ENCODE measurements at regions not wholly inside any gene's neighbourhood (a gene's known extent, or its start where the extent isn't known, plus 50 kb on each side); places are given as distances from the start of the nearest gene placed in this dataset.
"Not testable (repeated sequence)": the region's sequence is repeated elsewhere in the genome, so short reads cannot be mapped to it uniquely, and the experiment has no call there.

DNA sequence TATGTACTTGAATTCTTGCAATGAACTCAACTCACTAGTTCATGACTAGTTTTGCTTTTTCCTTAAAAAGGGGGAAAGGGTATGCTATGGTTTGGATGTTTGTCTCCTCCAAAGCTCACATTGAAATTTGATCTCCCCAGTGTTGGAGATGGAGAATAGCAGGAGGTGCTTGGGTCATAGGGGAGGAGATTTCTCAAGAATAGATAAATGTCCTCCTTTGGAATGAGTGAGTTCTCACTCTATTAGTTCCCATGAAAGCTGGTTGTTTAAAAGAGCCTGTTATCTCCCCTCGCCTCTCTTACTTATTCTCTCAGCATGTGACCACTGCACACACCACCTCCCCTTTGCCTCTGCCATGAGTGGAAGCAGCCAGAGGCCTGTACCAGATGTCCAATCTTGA is 109.4 kb upstream of the INTU start:
- DNase-seq = no peak

DNA sequence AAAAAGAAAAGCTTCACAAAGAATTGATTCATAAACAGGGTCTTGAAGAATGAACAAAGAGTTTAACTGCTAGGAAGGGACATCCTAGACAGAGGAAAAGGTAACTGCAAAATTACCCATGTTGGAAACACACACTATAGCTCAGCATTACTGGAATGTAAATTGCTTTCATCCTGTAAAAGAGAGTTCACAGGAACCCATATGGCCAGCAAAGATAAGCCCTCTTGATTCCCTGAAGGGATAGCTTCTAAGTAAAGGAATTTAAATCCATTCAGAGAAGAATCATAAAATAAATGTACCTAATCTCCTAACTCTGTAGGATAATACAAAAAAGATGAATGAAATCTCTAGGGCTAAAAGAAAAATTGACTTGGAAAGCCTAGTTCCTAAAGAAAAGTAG is 107.1 kb upstream of the INTU start:
- no peak for DNase-seq

DNA sequence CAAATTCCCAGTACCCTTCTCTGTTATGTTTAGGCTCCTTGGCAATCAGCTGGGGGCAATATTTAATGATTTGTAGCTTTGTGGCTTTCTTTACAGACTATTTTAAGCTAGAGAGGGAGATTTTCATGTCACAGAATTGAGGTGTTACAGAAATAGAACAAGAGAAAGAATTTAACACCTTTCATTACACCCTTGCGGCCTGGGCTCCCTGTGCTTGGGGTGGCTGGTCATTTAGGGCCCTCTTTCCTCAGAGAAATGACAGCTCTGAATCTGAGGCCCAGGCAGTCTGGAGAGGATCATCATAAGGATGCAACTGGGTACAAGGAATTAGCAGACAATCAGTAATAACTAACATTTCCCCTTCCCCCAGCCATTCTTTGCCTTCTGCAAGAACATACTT is 104.5 kb upstream of the INTU start:
- DNase-seq = no peak

DNA sequence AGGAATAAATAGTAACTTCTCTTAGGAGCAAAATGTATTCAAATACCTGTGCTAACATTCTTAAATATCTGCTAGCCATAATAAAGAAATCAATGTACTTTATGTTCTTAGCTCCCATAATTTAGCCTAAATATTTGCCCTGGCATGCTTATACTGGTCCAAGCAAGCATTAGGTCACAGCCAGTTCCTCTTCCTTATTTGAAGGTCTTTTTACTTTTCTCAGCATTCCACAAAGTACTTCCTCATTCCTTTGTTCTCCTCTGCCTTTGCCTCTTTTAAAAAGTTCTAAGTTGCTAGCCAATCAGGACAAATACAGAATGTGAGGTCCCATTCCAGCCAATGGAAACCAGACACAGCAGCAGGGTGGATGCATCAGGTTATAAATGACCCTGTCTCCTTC is 102.9 kb upstream of the INTU start:
- not testable (repeated sequence) for DNase-seq

DNA sequence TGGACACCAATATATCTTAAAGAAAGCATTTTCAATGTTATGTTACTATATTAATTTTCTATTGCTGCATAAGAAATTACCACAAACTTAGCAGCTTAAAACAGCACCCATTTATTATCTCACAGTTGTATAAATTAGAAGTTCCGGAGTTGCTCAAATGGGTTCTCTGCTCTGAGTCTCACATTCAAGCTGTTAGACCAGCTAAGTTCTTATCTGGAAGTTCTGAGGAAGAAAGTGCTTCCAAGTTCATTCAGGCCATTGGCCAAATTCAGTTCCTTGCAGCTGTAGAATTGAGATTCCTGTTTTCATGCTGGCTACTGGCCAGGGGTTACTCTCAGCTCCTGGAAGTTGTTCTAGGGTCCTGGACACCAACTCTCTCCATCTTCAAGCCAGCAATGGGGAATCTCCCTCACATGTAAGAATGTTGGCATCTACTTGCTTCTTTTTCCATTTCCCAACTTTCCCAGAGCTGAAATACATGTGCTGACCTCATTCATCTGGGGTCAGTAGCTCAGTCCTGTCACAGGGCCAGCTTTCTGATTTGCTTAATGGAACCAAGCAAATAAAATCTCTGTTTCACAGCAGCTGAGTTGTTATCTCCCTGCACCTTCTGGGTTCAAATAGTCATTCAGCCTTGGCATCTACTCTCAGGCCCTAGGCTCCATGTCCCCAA is 99.6 kb upstream of the INTU start:
- no peak for DNase-seq

DNA sequence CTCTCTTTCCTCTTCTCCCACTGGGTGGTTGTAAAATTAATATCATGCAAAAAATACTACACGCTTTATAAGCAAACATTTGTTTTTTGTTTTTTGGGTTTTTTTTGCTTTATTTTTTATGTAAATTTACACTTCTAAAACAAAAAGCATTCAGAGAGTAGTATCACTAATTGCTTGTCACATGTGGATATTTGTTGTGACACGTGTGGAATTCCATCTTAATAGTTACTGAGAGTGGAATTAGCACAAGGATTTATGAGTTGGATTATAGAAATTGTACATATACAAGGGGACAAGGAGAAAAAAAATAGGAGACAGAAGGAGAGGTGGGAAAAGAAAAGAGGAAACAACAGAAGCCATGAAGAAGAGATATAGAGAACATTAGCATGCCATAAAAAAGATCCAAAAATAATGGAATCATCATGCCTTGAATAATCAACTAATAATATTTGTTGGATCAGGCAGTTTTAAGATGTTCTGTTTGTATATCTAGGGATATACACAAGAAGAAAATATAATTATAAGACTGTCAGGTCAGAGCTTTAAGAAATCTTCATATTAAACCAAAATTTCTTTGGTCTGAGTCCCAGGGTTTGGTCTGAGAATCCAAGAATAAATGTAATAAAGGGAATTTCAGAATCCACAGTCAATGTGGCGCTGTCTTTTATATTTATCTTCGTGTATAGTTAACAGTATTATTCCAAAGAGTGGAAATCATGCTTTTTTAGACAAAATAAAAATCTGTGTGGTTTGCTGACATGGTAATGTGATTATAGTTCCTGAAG is 98.5 kb upstream of the INTU start:
- no peak for DNase-seq

DNA sequence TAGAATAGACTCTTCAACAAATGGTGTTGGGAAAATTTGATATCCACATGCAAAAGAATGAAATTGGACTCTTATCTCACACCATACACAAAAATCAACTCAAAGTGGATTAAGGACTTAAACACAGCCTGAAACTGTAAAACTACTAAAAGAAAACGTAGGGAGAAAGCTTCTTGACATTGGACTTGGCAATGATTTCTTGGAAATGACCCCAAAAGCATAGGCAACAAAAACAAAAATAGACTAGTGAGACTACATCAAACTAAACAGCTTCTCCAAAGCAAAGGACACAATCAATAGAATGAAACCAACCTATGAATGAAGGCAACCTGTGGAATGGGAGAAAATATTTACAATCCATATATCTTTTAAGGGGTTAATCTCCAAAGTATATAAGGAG is 94.7 kb upstream of the INTU start:
- DNase-seq = no peak

DNA sequence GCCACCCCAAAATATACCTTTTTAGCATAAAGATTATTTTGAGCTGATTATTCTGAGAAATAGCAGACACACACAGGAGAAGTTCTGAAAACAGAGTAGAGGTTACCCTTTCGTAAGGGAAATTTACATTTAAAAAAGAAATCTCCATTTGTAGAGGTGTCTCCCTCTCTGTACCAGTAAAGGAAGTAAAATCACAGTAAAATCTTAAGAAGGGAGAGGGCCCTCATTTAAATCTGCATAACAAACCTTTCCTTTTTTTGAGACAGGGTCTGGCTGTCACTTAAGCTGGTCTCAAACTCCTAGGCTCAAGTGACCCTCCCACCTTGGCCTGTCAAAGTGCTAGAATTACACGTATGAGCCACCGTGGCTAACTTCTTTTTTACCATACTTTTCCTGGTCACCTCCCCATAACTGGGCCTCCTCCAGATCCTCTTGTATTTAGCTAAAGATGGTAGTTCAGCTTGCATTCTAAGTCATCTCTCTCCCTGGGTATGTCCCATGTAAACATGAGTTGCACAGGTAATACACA is 92.2 kb upstream of the INTU start:
- no peak for DNase-seq

DNA sequence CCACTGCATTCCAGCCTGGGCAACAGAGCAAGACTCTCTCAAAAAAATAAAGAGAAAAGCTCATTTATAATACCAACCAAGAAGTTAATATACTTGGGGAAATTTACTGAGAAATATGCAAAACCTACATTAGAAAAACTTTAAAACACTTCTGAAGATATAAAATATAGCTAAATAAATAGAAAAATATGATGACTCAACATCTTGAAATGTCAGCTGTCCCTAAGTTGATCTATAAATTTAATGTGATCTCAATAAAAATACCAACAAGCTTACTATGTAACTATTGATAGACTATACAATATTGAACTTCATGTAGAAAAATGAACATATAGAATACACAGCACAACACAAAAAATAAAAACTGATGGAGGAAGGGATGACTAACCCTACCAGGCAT is 87.5 kb upstream of the INTU start:
- no peak for DNase-seq

DNA sequence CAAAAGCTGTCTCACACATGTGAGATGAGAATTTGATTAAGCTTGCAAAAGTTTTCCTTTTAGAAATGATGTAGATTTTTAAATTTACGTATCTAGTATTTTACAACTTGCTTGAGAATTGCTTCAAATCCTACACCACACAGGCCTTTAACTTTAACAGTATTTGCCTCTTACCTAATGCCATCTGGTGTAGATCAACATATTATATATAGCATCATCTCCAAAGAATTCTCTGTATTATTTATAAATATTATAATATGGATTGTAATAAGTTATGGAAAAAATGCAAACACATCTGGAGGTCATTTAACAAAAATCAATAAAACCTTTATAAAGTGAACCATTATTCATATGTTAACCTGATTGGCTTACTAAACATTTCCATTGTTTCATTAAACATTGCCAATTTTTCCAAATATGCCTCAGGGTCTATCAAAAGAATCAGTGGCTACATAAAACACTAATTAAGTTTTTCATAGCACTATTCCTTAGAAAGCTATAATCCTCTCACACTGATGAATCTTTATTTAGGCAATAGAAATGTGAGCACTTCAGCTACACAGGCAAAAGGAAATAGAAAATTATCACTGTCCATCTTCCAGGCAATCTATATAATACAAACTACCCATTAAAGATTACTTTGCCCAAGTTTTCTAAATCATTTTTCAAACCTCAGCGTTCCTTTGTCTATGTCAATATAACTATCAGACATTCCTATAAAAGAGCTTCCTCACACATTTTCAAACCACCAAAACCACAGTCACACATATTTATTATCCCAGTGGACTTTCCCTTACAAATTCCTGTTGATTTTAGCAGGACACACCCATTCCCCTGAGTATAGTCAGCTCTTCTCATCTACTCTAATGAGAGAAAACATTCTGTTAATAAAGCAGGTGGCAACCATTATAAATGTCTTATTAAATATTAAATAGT is 83.5 kb upstream of the INTU start:
- peak in 1 of 3 experiments; percentile 16 for DNase-seq

DNA sequence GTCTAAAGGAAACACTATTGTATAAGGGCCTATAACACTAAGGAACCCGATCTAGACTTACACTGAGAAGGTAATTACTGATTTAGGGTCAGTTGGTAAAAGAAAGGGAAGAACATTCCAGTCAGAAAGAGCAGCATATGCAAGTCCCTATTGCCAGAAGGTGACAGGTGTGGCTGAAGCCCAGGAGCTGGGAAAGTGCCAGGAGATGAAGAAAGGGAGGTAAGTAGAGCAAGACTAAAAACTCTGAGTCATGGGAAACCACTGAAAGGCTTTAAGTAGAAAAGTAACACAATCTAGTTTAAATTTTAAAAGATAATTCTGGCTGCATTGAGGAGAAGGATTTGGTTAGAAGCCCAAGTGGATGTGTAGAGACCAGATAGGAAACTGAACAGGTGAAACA is 77.7 kb upstream of the INTU start:
- no peak for DNase-seq

DNA sequence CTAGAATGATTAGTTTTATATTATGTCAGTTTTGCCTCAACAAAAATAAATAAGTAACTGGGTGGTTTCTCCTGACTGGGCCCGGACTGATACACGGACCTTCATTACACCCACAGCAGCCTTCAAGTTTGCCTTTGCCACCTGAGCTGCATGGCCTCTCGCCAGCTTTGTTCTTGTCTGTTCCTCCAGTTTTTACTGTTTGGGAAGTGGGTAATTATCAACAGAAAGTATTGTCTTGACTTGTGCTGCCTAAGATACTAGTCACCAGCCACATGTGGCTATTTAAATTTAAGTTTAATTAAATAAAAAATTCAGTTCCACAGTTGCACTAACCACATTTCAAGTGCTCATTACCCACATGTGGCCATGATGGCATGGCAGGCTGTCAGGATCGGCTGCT is 74.7 kb upstream of the INTU start:
- DNase-seq = no peak

DNA sequence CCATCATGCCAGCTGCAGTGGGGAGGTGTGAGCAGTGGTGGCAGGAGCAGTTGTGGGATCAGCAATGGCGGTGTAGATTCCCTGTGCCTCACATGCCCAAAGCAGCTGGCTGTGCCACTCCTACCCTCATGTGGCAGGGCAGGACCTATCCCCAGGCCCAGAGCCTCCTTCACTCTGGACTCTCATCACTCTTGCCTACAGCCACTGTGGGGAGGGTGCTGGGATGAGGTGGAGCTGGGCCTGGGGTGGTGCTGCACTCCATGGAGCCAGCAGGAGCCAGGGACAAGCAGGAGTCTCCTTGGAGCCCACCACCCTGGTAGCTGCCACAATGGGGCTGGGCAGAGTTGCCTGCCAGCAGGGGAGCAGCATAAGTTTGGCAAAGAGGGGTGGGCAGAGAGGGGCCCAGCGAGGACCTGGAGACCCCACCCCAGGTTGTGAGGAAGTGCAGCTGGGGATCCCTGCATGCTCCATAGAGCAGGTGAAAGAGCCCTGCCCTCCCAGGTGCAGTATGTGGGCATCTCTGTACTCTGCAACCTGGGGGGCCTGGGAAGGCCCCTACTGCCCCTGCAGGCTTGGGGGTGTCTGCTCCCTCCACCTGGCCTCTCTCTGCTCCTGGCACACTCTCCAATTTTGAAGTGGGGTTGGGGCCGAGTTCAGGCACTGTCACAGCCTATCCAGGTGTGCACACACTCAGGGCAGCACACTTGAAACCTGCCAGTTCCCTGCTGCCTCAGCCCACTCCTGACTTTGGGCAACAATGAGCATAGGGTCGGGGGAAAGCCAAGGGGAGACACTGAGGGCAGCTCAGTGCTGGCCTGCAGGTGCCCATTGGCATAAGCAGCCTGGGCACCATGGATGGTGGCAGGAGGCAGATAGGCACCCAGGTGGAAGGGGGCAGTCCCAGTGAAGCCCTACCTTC is 74.0 kb upstream of the INTU start:
- DNase-seq = no peak

DNA sequence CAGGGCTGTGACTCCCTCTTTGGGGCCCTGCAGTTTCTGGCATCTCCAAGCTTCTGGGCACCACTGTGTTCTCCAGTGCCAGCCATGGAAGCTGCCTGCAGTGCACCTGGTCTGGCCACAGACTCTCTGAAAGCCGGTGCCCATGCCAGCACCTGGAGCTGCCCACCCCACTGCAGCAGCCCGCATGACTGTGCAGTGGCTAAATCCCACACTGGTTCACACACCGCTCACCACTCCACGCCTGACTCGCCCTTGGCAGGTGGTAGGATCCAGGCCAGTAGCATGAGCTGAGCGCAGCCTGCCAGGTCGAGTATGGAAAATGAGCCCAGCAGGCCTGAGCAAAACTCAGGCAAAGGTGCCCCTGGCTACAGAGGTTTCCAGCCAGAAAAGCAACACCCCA is 72.8 kb upstream of the INTU start:
- no peak for DNase-seq

DNA sequence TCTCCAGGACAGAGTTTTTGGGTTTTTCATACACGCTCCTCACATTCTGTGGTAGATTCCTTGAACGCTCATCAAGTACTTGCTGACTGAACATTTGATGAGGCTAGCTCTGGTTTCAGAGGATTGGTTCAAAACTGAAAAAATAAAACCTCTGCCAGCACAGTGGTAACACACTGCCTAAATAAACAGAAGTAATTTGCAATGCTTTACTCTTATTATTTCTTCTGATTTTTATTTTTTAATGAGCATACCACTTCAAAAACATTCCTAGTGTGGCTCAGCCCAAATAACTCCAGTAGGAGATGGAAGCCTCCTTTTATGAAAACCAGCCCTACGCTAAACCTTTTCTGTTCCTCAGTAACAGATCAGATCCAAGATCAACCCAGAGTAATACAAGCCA is 72.0 kb upstream of the INTU start:
- no peak for DNase-seq

DNA sequence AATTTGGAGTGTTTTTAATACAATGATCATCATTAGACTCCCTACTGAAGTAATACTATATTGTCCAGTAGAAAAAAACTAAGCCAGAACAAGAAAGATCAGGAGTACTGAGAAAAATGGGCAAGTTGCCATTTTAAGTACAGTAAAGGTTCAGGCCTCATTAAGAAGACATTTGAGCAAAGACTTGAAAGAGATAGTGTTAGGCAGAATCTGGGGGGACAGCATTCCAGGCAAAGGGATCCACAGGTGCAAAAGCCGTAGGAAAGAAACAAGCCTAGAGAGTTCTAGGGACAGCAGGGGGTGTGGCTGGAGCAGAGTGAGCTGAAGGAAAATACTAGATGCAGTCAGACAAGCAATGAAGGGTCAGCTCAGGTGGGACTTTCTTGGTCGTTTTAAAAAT is 58.1 kb upstream of the INTU start:
- no peak for DNase-seq

DNA sequence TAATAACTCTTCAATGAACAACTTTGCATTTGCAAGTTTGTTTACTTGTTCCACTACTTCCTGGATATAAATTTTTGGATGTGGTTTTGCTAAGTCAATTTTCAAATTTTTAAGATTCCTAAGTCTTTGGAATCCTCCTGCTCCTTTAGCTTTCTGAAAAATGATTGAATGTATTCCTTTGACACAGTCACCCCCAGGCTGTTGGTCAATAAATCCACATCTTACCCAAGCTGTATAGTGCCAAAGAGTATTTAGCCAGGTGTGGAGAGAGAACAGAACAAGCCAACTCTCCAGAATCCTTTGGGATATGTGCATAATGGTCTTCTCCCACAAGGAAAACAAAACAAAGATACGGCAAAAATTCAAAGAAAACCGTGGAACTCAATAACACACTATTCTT is 56.9 kb upstream of the INTU start:
- no peak for DNase-seq

DNA sequence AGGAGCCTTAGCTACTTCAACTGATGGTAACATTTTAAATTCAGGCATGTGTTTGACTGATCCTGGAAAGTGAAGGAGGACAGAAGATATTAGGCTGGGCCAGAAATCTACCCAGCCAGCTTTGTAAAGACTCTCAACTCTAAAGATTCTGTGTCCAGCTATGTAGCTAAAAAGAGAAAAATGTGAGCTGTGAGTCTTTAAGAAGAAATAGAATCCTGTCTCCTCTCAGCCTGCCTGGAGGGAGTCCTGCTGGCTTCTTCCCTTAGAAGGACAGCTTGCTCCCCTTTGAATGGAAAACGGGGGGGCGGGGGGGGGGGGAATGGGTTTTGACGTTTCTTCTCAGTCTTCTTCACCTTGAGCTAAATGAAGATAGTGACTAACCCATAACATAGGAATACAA is 54.3 kb upstream of the INTU start:
- no peak for DNase-seq

DNA sequence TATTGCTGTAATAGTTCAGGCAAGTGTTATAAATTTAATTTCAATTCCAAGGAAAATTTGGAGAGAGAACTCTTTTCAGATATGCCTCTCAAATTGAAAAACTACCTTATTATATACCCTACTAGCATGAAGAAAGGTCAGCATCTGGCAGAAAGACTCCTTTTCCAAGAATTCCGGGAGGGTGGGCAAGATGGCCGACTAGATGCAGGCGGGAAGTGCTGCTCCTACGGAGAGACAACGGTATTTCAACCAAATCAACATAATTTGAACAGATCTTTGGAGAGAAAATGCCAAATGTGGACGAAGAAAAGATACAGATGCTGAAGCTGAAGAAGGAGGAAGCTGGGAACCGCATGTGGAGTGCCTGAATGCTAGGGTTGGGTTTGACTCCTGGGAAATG is 53.8 kb upstream of the INTU start:
- no peak for DNase-seq

DNA sequence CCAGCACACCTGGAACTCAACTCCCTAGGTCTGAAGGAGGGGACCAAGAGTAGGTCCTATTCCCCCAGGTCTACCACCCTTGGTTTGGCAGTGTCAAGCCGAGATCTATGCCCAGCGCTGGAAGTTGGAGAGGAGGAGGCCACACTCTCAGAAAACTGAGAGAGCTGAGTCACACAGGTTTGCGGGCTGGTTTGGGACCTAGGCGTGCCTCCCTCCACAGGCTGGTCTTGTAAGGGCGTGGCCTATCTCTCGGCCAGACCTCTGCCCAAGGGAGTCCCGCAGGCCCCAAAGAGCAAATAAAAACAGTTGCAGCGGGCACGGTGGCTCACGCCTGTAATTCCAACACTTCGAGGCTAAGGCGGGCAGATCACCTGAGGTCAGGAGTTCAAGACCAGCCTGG is 52.9 kb upstream of the INTU start:
- DNase-seq = no peak

DNA sequence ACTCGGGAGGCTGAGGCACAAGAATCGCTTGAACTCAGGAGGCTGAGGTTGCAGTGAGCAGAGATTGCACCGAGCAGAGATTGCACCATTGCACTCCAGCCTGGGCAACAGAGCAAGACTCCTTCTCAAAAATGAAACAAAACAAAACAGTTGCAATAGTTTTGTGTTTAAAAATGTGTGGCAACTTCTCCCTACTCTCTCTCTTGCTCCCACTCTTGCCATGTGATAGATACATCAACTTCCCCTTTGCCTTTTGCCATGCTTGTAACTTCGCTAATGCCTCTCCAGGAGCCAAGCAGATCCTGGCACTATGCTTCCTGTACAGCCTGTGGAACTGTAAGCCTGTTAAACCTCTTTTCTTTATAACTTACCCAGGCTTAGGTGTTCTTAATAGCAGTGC is 52.5 kb upstream of the INTU start:
- DNase-seq = no peak

DNA sequence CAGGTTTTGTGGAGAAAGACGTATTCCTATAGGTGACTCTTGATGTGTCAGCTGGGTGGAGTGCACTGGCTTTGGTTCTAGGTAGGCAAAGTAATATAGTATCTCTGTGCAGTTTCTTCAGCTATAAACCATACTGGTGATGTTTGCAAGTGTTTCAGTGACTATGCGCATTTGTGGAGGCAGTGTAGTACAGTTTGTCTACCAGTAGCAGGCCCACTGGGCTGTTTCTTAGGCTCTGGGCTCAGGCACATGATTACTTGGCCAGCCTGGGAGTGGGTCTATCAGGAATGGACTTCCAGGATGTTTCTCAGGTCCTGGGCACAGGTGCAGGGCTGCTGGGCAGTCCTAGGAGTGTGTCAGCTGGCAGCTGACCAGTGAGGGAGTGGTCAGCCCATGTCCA is 51.9 kb upstream of the INTU start:
- no peak for DNase-seq

Data from NCI-H1417 (cell line).